SW480 (cell line): ENCODE measurements at regions not wholly inside any gene's neighbourhood (a gene's known extent, or its start where the extent isn't known, plus 50 kb on each side); places are given as distances from the start of the nearest gene placed in this dataset.
"Not testable (repeated sequence)": the region's sequence is repeated elsewhere in the genome, so short reads cannot be mapped to it uniquely, and the experiment has no call there.

Experiments used
- DNase-seq: peaks from one replicate; pipeline ENCODE4 v3.0.0-alpha.2; 2016; ENCODE audit warnings: low spot score

DNA sequence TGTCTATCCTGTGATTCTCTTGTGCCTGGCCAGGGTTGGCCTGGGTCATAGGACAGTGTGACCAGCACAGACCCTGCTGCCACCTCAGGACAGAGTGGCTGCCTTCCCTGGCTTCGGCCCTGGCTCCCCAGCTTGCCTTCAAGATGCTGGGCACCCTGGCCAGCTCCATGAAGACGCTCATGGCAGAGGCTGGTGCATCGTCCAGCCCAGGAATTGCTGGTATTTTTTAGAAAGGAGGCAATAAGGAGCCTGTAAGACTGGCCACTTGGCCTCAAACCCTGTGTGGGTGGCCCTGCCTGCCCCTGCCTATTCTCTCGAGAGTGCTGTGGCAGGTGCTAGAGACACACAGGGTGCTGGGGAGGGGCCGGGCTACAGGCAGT lies 70.4 kb upstream of the ACTRT2 start:
- no peak for DNase-seq

DNA sequence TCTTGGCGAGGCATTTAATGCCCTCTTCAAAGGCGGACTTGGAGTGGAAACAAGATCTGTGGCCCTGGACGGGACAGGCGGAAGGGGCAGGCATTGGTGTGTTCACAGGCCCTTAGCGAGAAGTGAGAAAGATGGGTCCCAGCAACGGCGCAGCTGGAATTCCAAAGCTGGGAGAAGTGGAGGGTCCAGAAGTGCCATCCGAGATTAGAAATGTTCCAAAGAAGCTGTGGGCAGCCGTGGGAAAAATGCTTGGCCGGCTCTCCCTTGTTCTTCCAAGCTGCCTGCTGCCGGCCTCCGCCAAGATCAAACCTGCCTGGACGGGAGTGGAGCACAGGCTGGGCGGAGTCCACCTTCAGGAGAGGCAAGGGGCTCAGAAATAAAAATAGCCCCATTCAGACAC lies 69.4 kb upstream of the ACTRT2 start:
- DNase-seq: no peak

GRCh38 chr1:2952371-2952770 lies 68.9 kb upstream of the ACTRT2 start:
- DNase-seq: no peak

GRCh38 chr1:2952992-2953391 lies 68.3 kb upstream of the ACTRT2 start:
- DNase-seq: no peak

DNA sequence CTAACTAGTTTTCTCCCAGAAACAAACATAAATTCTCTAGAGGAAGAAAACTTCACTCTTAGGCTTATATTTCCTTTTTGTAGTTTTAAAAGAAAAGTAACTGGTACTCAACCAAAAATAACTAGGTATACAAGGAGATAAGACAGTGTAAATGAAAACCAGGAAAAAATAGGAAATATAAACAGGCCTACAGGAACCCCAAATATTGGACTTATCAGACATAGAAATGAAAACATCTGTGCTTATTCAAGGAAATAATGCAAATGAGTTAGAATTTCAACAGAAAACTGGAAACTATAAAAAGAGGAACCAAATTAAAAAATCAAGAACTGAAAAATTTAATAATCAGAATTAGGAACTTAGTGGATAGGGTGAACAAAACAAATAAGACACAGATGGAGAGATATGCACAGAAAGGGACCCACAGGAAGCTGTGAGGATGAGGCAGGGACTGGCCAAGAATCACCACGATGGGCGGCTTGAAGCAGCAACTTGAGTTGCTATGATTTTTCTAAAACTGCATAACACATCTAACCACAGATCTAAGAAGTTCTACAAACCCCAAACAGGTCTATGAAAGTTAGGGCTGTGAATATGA lies 67.5 kb upstream of the ACTRT2 start:
- DNase-seq: no peak

DNA sequence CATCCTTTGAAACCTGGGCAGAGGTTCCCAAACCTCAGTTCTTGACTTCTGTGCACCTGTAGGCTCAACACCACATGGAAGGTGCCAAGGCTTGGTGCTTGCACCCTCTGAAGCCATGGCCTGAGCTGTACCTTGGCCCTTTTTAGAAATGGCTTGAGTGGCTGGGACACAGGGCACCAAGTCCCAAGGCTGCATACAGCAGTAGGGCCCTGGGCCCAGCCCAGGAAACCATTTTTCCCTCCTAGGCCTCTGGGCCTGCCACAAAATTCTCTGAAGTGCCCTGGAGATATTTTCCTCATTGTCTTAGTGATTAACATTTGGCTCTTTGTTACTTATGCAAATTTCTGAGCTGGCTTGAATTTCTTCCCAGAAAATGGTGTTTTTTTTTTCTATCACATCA lies 65.6 kb upstream of the ACTRT2 start:
- DNase-seq: no peak

GRCh38 chr1:2956576-2956975 lies 64.7 kb upstream of the ACTRT2 start:
- DNase-seq: no peak

GRCh38 chr1:2957329-2957728 lies 63.9 kb upstream of the ACTRT2 start:
- DNase-seq: no peak

GRCh38 chr1:2959881-2960280 lies 61.4 kb upstream of the ACTRT2 start:
- not testable (repeated sequence) for DNase-seq

DNA sequence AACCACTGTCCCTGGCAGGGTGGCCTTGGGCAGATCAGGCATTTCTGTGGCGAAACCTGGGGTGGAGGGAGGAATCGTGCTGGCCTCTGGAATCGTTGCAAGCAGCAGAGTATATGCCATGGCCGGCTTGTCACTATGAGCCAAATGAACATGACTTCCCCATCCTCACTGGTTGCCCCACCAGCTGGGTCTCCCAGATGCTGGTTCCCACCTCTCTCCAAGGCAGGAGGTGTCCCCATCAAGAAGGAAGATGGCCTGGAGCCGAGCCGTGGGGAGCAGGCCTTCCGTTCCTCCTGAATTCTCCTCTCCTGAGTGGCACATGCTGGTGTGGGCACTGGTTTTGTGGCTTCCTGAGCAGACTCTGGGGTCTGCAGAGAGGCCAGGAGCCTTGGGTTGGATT lies 60.2 kb upstream of the ACTRT2 start:
- DNase-seq: no peak

GRCh38 chr1:2961661-2962060 lies 59.6 kb upstream of the ACTRT2 start:
- no peak for DNase-seq

GRCh38 chr1:2962061-2962460 lies 59.2 kb upstream of the ACTRT2 start:
- DNase-seq: no peak

DNA sequence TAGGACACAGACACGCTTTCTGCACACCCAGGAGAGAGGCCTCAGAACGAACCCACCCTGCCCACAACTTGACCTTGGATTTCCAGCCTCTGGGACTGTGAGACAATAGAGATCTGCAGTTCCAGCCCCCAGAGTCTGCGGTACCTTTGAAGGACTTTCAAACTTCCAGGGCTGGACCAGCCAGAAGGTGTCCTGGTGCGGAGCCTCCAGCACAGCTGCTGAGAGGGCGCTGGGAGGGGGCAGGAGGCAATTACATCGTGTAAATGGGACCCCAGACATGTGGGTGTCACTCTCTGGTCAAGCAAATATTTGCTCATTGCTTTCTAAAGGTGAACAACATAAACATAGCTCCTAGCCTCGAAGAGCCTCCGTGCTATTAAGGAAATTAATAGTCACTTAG lies 58.7 kb upstream of the ACTRT2 start:
- DNase-seq: no peak

DNA sequence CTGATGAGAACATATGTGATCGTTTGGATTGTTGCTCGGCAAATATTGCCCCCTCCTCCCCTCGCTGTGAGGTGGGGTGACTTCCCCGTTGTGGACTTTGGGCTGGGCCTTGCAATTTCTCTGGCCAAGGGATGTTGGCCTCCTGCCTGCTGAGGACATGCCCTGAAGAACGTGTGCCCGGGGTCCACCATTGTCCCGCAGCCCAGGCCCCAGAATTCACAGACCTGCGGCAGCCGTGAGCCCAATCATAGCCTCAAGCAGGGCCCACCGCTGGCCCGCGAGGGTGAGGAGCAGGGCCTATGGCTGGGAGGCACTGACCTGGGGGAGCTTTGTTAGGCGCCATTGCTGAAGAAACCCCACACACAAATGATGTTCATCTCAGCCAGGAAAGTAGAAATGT lies 58.3 kb upstream of the ACTRT2 start:
- DNase-seq: no peak

- no peak for DNase-seq
These were observed 55.6 kb upstream of the ACTRT2 start for GRCh38 chr1:2965676-2966075.

- DNase-seq: no peak
These were observed 54.6 kb upstream of the ACTRT2 start for GRCh38 chr1:2966449-2967328.

DNA sequence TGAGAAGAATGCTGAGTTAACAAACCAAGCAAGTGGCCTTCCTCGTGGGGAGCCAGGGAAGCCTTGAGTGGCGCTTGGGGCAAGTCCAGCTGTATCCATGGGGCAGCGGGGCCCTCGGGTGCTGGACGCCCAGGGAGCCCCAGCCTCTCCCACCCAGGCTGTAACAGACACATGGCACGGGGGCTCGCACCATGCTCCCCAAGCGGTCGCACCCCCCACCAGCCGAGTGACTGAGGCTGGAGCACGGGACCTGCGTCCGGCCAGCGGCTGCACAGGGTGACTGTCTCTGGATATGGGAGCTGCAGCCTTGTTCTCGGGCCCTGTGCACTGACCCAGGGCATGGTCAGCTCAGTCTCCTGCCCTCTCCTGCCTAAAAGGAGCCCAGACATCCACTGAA lies 53.9 kb upstream of the ACTRT2 start:
- DNase-seq: no peak

- no peak for DNase-seq
These were observed 53.4 kb upstream of the ACTRT2 start for GRCh38 chr1:2967881-2968280.

DNA sequence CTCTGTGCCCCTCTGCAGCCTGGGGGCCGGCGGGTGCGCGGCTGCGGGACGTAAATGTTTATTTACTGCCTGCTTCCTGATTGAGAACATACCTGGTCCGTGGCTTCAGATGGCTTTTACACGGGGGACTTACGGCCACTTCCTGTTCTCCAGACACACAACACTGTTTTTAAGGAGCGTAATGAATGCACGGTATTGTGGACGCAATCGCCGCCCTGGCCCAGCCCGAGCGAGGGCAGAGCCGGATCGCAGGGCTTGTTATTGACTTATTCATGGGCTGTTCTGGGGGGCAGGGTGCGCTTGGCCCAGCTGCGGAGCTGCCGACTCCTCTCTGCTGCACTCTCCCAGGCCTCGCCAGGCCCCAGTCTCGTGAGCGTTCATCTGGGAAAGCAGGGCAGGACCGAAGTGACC lies 52.8 kb upstream of the ACTRT2 start:
- no peak for DNase-seq

DNA sequence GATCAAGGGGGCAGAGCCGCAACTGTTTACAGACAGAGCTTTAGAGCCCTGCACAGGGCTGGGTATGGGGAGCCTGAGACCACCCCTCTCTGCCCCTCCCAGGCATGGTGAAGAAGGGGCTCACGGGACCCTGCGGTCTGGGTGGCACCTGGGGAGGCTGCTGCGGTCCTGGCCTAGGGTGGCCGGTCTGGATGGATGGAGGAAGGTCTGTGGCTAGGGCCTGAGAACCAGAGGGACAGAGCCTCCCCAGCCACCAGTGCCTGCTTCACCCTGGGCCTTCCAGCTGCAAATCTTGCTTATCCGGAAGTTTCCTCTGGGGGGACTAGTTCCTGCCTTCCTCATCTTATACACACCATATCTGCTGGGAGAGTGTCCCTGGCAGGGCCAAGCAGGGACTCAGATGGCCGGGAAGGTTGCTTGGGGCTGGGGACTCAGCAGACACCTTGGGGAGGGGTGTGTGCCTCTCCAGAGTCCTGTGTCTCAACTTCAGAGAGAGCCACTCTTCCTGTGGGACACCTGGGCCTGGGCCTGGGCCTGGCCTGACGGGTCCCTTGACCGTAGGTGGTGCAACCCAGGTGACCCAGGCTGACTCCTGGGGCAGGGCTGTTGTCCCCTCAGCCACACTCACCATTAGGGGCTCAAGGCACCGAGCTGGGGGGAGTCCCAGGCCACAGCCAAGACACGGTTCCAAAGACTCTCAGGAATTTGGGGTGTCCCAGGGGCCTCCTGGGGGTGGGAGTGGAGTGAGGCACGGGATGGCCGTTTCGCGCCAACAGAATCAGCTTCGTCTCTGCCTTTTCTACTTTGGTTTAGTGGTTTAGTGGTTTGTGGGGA lies 52.0 kb upstream of the ACTRT2 start:
- no peak for DNase-seq

DNA sequence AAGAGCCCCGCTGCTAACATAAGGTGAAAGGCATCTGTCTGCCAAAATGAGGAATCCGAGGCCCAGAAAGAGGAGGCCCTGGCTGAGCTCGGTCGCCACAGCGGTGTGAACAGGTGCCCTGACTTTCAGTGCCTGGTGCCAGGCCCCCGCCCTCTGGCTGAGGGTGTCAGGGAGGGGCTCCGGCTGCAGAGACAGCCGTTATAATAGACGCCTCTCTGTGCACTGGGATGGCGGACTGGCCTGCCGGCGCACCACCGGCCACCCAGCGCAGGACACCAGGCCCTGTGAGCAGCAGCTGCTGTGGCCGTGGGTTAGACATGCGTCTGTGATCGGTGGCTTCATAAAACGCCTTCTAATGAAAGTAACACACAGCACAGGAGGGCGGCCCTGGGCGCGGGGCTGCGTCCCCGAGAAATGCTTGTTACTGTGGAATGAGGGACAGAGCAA lies 51.4 kb upstream of the ACTRT2 start:
- DNase-seq: no peak

GRCh38 chr1:2970311-2971071 lies 50.8 kb upstream of the ACTRT2 start:
- DNase-seq: no peak
